ENCODE measurements at regions not wholly inside any gene's neighbourhood (a gene's known extent, or its start where the extent isn't known, plus 50 kb on each side); places are given as distances from the start of the nearest gene placed in this dataset.
"Not testable (repeated sequence)": the region's sequence is repeated elsewhere in the genome, so short reads cannot be mapped to it uniquely, and the experiment has no call there.

- Histone ChIP-seq H2BK120ac (ENCODE audit: low read depth, low read length) (no peak overlapping the region), H3K18ac (ENCODE audit: low read depth in 1 of 2, low read length in 2 of 2) (no peak overlapping the region), H3K36me3 (ENCODE audit: control insufficient read depth in 1 of 2, insufficient read depth in 2 of 2, low read depth in 1 of 2, low read length in 2 of 2) (no peaks in the 10 kb centered on the region), H3K4me2 (ENCODE audit: low read length, poor library complexity, severe bottlenecking) (no peak overlapping the region), H3K79me1 (replicated peaks; ENCODE audit: low read length, poor library complexity, severe bottlenecking) (no peaks in the 10 kb centered on the region), H3K4ac (ENCODE audit: low read depth in 1 of 2, low read length in 2 of 2) (no peak overlapping the region), H3K27ac (ENCODE audit: low read length, poor library complexity, severe bottlenecking) (no peak overlapping the region), H2BK12ac (ENCODE audit: low read length in 2 of 2) (no peak overlapping the region), H3K23ac (ENCODE audit: low read length in 2 of 2) (no peak overlapping the region), H2BK5ac (ENCODE audit: low read depth, low read length, poor library complexity, severe bottlenecking) (no peak overlapping the region), H3K14ac (ENCODE audit: low read length in 2 of 2) (no peak overlapping the region), H2AK5ac (ENCODE audit: low read length, severe bottlenecking) (no peak overlapping the region), H3K9ac (ENCODE audit: low read length) (no peak overlapping the region), H3K4me1 (ENCODE audit: control insufficient read depth, insufficient read depth, low read depth, low read length) (no peaks in the 10 kb centered on the region), H4K8ac (ENCODE audit: low read length) (no peak overlapping the region), H2AFZ (ENCODE audit: low read depth, low read length) (no peak overlapping the region), H4K91ac (ENCODE audit: low read length) (no peak overlapping the region), H2BK15ac (ENCODE audit: low read depth, poor library complexity, severe bottlenecking) (no peak overlapping the region), H3K9me3 (ENCODE audit: control insufficient read depth, low read length) (peaks cover 27% of the 10 kb centered on the region), H3K4me3 (ENCODE audit: insufficient read depth in 1 of 2, low read depth in 1 of 2, low read length in 2 of 2) (no peak overlapping the region), H3K27me3 (ENCODE audit: control insufficient read depth in 1 of 2, insufficient read depth in 1 of 2, low read length in 2 of 2) (no peaks in the 10 kb centered on the region)
- no peak for DNase-seq
- 54% methylated on average over 2 of the region's 4 CpGs for WGBS
Observed at GRCh38 chr15:24784506-24784905, 108.9 kb downstream of the NPAP1 start.

GRCh38 chr15:24786347-24786746 is 110.8 kb downstream of the NPAP1 start:
- Histone ChIP-seq H3K18ac (ENCODE audit: low read depth in 1 of 2, low read length in 2 of 2) (no peak overlapping the region), H2BK5ac (ENCODE audit: low read depth, low read length, poor library complexity, severe bottlenecking) (no peak overlapping the region), H3K4me1 (ENCODE audit: control insufficient read depth, insufficient read depth, low read depth, low read length) (no peaks in the 10 kb centered on the region), H3K14ac (ENCODE audit: low read length in 2 of 2) (no peak overlapping the region), H3K4me2 (ENCODE audit: low read length, poor library complexity, severe bottlenecking) (no peak overlapping the region), H3K4me3 (ENCODE audit: insufficient read depth in 1 of 2, low read depth in 1 of 2, low read length in 2 of 2) (no peak overlapping the region), H2BK120ac (ENCODE audit: low read depth, low read length) (no peak overlapping the region), H3K27ac (ENCODE audit: low read length, poor library complexity, severe bottlenecking) (no peak overlapping the region), H2BK12ac (ENCODE audit: low read length in 2 of 2) (no peak overlapping the region), H3K4ac (ENCODE audit: low read depth in 1 of 2, low read length in 2 of 2) (no peak overlapping the region), H2BK15ac (ENCODE audit: low read depth, poor library complexity, severe bottlenecking) (no peak overlapping the region), H3K36me3 (ENCODE audit: control insufficient read depth in 1 of 2, insufficient read depth in 2 of 2, low read depth in 1 of 2, low read length in 2 of 2) (no peaks in the 10 kb centered on the region), H3K27me3 (ENCODE audit: control insufficient read depth in 1 of 2, insufficient read depth in 1 of 2, low read length in 2 of 2) (no peaks in the 10 kb centered on the region), H2AK5ac (ENCODE audit: low read length, severe bottlenecking) (no peak overlapping the region), H4K8ac (ENCODE audit: low read length) (no peak overlapping the region), H3K9ac (ENCODE audit: low read length) (no peak overlapping the region), H3K9me3 (ENCODE audit: control insufficient read depth, low read length) (peaks cover 29% of the 10 kb centered on the region), H3K79me1 (replicated peaks; ENCODE audit: low read length, poor library complexity, severe bottlenecking) (no peaks in the 10 kb centered on the region), H3K23ac (ENCODE audit: low read length in 2 of 2) (no peak overlapping the region), H4K91ac (ENCODE audit: low read length) (no peak overlapping the region), H2AFZ (ENCODE audit: low read depth, low read length) (no peak overlapping the region)
- WGBS = 63% methylated on average over 1 of the region's 1 CpG
- no peak for DNase-seq

GRCh38 chr15:24802624-24803023 is 127.0 kb downstream of the NPAP1 start:
- not testable (repeated sequence) for H2BK12ac ChIP-seq (ENCODE audit: low read length in 2 of 2); H3K14ac ChIP-seq (ENCODE audit: low read length in 2 of 2); H3K4ac ChIP-seq (ENCODE audit: low read depth in 1 of 2, low read length in 2 of 2); H3K27me3 ChIP-seq (ENCODE audit: control insufficient read depth in 1 of 2, insufficient read depth in 1 of 2, low read length in 2 of 2); H2AFZ ChIP-seq (ENCODE audit: low read depth, low read length); H3K18ac ChIP-seq (ENCODE audit: low read depth in 1 of 2, low read length in 2 of 2); H3K23ac ChIP-seq (ENCODE audit: low read length in 2 of 2); H3K4me3 ChIP-seq (ENCODE audit: insufficient read depth in 1 of 2, low read depth in 1 of 2, low read length in 2 of 2); H3K4me2 ChIP-seq (ENCODE audit: low read length, poor library complexity, severe bottlenecking); H2BK5ac ChIP-seq (ENCODE audit: low read depth, low read length, poor library complexity, severe bottlenecking); H3K9ac ChIP-seq (ENCODE audit: low read length); H4K8ac ChIP-seq (ENCODE audit: low read length); DNase-seq; H2BK15ac ChIP-seq (ENCODE audit: low read depth, poor library complexity, severe bottlenecking); H2AK5ac ChIP-seq (ENCODE audit: low read length, severe bottlenecking); H3K79me1 ChIP-seq (replicated peaks; ENCODE audit: low read length, poor library complexity, severe bottlenecking); H2BK120ac ChIP-seq (ENCODE audit: low read depth, low read length); H3K4me1 ChIP-seq (ENCODE audit: control insufficient read depth, insufficient read depth, low read depth, low read length); H3K27ac ChIP-seq (ENCODE audit: low read length, poor library complexity, severe bottlenecking); H4K91ac ChIP-seq (ENCODE audit: low read length); H3K36me3 ChIP-seq (ENCODE audit: control insufficient read depth in 1 of 2, insufficient read depth in 2 of 2, low read depth in 1 of 2, low read length in 2 of 2)
- peaks cover 36% of the 10 kb centered on the region for H3K9me3 ChIP-seq (ENCODE audit: control insufficient read depth, low read length)
- WGBS = 69% methylated on average over 6 of the region's 6 CpGs

GRCh38 chr15:24819680-24820079 is 135.1 kb upstream of the SNRPN start:
- H3K4me1 ChIP-seq (ENCODE audit: control insufficient read depth, insufficient read depth, low read depth, low read length) = peaks cover 2% of the 10 kb centered on the region
- H2BK12ac ChIP-seq (ENCODE audit: low read length in 2 of 2) = no peak overlapping the region
- H3K4me3 ChIP-seq (ENCODE audit: insufficient read depth in 1 of 2, low read depth in 1 of 2, low read length in 2 of 2) = no peak overlapping the region
- H3K4me2 ChIP-seq (ENCODE audit: low read length, poor library complexity, severe bottlenecking) = no peak overlapping the region
- no peaks in the 10 kb centered on the region for H3K27me3 ChIP-seq (ENCODE audit: control insufficient read depth in 1 of 2, insufficient read depth in 1 of 2, low read length in 2 of 2)
- H3K79me1 ChIP-seq (replicated peaks; ENCODE audit: low read length, poor library complexity, severe bottlenecking) = no peaks in the 10 kb centered on the region
- H2BK15ac ChIP-seq (ENCODE audit: low read depth, poor library complexity, severe bottlenecking) = no peak overlapping the region
- peaks cover 30% of the 10 kb centered on the region for H3K9me3 ChIP-seq (ENCODE audit: control insufficient read depth, low read length)
- no peak overlapping the region for H3K4ac ChIP-seq (ENCODE audit: low read depth in 1 of 2, low read length in 2 of 2)
- H2BK120ac ChIP-seq (ENCODE audit: low read depth, low read length) = no peak overlapping the region
- no peak overlapping the region for H2AFZ ChIP-seq (ENCODE audit: low read depth, low read length)
- DNase-seq = no peak
- H3K27ac ChIP-seq (ENCODE audit: low read length, poor library complexity, severe bottlenecking) = no peak overlapping the region
- H4K91ac ChIP-seq (ENCODE audit: low read length) = no peak overlapping the region
- H3K36me3 ChIP-seq (ENCODE audit: control insufficient read depth in 1 of 2, insufficient read depth in 2 of 2, low read depth in 1 of 2, low read length in 2 of 2) = no peaks in the 10 kb centered on the region
- no peak overlapping the region for H2BK5ac ChIP-seq (ENCODE audit: low read depth, low read length, poor library complexity, severe bottlenecking)
- H2AK5ac ChIP-seq (ENCODE audit: low read length, severe bottlenecking) = no peak overlapping the region
- no peak overlapping the region for H4K8ac ChIP-seq (ENCODE audit: low read length)
- H3K14ac ChIP-seq (ENCODE audit: low read length in 2 of 2) = no peak overlapping the region
- no peak overlapping the region for H3K18ac ChIP-seq (ENCODE audit: low read depth in 1 of 2, low read length in 2 of 2)
- 74% methylated on average over 2 of the region's 2 CpGs for WGBS
- no peak overlapping the region for H3K9ac ChIP-seq (ENCODE audit: low read length)
- H3K23ac ChIP-seq (ENCODE audit: low read length in 2 of 2) = no peak overlapping the region

All from mesenchymal stem cell (in vitro differentiated cells and primary cell).